Retina (tissue), 1 donor: ENCODE measurements at regions not wholly inside any gene's neighbourhood (a gene's known extent, or its start where the extent isn't known, plus 50 kb on each side); places are given as distances from the start of the nearest gene placed in this dataset.
"Not testable (repeated sequence)": the region's sequence is repeated elsewhere in the genome, so short reads cannot be mapped to it uniquely, and the experiment has no call there.

ENCODE experiments used
- DNase-seq: peaks from one replicate; pipeline ENCODE4 v3.0.0-alpha.2; 2016

DNA sequence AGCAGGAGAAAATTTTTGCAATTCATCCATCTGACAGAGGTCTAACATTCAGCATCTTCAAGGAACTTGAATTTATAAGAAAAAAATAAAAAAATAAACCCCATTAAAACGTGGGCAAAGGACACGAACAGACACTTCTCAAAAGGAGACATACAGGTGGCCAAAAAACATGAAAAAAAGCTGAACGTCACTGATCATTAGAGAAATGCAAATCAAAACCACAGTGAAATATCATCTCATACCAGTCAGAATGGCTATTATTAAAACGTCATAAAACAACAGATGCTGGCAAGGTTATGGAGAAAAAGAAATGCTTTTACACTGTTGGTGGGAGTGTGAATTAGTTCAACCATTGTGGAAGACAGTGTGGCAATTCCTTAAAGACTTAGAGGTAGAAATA lies 209.2 kb downstream of the SPRY1 start:
- not testable (repeated sequence) for DNase-seq

DNA sequence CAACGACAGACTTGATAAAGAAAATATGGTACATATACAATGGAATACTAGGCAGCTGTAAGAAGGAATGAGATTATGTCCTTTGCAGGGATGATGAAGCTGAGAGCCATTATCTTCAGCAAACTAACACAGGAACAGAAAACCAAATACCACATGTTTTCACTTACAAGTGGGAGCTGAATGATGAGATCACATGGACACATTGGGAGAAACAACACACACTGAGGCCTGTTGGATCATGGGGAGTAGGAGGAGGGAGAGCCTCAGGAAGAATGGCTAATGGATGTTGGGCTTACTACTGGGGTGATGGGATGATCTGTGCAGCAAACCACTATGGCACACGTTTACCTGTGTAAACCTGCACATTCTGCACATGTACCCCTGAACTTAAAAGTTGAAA lies 209.7 kb downstream of the SPRY1 start:
- DNase-seq = no peak

GRCh38 chr4:123606946-123607542 lies 210.4 kb downstream of the SPRY1 start:
- DNase-seq = no peak

- no peak for DNase-seq
Observed at GRCh38 chr4:123609829-123610228, 213.2 kb downstream of the SPRY1 start.

DNA sequence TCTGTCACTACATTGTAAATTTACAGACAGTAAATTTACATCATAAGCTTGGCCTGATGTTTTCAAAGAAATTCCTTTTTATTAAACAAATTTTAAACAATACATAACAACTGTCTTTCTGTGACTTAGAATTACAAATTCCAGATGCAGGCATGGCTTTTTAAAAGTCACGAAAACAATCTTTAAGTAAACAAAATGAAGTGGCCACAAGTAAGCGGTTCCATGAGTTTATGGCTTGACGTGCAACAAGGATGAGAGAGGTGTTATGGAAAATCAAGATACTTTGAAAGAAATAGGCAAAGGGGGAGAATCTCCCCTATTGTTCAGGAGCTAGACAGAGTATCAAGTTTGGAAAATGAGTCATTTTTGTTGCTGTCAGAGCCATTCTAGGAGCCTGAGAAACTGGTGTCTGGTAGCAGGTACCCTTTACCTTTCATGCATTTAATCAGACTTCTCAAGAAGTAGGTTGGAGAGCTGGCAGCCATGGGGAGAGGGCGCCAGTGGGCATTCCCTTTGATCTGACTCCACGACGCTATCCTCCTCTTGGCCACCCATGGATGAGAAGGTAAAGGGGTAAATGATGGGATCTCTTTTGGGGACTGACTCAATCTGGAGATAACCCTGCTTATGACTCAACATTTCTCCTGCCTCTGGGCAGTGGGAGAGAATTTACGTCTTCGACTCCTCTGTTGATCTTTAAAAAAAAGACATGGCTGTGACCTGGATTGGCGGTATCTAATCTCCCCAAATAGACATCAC lies 217.2 kb downstream of the SPRY1 start:
- DNase-seq = no peak

GRCh38 chr4:123615901-123616300 lies 219.3 kb downstream of the SPRY1 start:
- no peak for DNase-seq

DNA sequence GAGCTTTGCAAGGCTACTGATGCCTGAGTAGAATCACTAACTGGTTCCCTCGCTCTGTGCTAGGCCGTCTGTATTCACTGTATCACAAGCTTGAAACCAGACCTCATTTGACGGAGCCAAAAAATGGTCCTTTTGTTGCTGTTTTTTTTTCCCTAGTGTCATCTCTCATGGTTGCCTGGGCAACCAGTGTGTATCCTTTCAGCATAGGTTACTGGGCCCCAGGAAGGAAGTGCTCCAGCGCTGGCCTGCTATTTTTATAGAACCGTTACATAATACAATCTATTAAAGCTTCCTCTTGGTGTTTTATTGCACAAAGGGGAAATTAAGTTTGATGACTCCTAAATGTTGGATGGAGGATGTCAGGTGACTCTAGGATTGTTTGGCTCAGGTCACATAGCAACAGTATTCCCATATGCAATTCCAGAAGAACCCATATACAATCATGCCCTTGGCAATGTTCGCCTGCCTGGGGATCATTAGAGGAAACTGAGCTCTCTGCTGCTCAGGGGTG lies 220.4 kb downstream of the SPRY1 start:
- peak; percentile 57 for DNase-seq

DNA sequence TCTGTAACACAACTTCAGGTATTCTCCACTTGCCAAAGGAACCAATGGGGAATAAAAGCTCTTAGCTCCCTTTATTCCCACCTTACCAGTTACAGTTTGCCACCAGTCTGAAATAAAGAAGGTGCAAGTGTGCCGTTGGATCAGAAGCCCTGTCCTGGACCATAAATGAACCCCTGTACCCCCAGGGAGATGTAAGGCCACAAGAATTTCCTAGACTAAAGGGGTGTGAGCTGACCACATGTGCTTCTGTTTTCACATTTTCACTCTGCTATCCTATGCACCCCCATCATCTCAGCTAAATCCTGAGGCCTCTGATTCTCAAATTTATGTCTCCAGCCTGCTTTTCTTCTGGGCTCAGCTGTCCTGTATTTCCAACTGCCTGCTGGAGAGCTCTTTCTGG lies 221.2 kb downstream of the SPRY1 start:
- DNase-seq = no peak

DNA sequence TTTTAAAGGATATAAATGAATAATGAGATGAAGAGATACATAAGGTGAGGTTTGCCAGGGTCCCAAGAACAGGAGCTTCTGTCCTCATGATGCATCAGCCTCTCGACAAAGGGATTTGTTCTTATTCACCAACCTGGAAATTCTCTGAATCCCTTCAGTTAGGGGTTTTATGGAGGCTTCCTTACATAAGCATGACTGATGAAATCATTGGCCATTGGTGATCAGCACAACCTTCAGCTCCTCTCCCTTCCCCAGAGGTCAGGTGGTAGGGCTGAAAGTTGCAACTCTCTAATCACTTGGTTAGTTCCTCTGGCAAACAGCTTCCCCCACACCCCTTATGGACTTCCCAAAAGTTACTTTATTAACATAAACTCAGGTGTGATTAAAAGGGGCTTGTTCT lies 222.0 kb downstream of the SPRY1 start:
- DNase-seq = no peak

DNA sequence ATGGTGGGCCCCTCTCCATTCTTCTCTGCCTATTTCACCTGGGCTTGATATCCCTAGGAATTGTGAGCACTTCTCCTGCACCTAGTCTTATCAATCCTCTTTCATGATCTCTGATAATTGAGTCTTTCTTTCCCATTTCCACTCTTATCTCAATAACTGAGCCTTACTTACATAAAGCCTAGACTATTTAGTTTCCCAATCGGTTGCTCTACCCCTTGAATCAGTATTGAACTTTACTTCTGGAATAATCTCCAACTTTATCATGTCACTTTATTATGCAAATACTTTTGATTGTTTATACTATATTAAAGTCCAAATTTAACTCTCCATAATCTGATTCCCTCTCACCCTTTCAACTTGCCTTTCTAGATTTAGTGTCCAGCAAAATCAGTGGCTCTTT lies 222.7 kb downstream of the SPRY1 start:
- DNase-seq = no peak

DNA sequence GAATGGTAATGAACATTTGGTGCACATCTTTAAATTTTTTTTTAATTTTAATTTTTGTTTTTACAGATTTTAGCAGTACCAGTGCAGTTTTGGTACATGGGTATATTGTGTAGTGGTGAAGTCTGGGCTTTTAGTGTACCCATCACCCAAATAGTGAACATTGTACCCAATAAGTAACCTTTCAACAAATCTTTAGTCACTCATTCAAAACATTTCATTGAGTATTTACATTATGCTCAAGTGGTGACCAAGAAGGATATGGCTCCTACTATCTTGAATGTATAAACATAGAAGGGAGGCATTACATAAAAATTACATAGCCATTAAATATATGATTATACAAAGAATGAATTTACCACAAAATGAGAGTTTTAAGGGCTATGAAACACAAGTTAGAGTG lies 223.3 kb downstream of the SPRY1 start:
- no peak for DNase-seq

GRCh38 chr4:123621072-123621705 lies 224.6 kb downstream of the SPRY1 start:
- no peak for DNase-seq

DNA sequence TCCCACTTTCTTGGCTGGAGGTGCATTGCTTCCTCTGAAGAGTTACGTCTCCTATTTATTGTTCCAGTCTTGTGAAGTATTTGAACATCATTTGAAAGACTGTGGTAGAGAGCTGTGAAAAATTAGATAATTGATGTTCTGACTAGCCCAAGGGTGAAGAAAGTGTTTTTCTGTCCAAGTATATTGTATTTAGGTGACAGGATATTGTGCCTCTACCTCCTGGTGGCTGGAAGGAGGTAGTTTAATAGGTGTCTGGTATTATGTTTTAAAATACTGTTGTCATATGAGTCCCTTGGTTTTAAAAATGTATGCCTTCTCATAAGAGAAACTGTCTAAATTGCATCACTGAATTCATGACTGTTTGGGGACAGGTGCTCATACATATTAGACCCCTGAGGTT lies 226.0 kb downstream of the SPRY1 start:
- no peak for DNase-seq

GRCh38 chr4:123623611-123624010 lies 227.0 kb downstream of the SPRY1 start:
- no peak for DNase-seq

- DNase-seq = no peak
Observed at GRCh38 chr4:123624959-123625358, 228.4 kb downstream of the SPRY1 start.

DNA sequence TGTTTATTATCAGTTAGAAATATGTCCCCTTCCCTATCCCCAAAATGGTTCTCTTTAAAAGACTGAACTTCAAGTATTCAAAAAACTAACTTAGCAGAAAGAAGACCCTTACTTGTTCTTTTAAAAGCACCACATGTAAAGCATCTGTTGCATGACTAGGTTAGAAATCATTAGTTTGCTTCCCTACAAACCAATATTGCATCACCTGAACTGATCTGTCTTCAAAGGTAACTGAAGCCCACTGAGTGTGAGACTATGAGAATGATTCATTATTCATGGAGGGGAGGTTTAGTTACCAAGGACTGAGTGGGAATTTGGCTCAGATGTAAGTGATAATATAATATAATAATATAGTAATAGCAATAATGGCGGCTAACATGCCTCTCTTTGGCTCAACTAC lies 231.7 kb downstream of the SPRY1 start:
- no peak for DNase-seq

- no peak for DNase-seq
Observed at GRCh38 chr4:123631786-123632692, 235.4 kb downstream of the SPRY1 start.

DNA sequence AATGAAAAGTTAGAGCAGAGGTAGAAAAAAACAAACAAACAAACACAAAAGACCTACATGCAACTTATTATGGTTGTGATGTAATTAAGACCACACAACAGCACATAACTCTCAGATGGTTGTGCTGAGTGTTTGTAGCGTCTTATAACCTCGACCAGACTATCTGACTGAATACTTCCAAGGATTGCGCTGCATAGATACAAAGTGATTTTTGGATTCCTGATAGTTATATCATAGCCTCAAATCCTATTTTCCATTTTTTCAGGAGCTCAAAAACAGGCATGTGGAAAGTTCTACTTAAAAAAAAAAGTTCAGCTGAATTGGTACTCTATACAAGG lies 236.1 kb downstream of the SPRY1 start:
- DNase-seq = no peak

DNA sequence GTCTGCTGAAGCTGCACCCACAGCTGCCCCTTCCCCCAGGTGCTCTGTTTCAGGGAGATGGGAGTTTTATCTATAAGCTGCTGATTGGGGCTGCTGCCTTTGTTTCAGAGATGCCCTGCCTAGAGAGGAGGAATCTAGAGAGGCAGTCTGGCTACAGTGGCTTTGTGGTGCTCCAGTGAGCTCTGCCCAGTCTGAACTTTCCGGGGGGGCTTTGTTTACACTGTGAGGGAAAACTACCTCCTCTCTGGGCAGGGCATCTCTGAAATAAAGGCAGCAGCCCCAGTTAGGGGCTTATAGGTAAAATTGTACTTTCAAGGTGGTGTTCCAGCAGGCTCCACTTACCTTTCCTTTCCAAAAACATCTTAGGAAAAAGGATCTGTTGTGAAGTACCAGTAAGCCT lies 242.2 kb downstream of the SPRY1 start:
- no peak for DNase-seq

- DNase-seq = no peak
Observed at GRCh38 chr4:123640271-123640670, 243.7 kb downstream of the SPRY1 start.

DNA sequence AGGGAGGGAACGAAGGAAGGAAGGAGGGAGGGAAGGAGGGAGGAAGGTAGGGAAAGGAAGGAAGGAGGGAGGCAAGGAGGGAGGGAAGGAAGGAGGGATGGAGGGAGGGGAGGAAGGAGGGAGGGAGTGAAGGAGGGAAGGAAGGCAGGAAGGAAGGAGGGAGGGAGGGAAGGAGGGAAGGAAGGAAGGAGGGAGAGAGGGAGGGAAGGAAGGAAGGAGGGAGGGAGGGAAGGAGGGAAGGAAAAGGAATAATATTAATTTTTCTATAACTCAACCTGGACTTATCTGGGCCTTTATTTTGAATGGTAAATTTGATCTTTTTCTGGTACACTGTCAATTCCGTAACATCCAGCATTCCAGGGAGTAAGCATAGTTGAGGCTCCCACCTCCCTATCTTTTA lies 244.2 kb downstream of the SPRY1 start:
- DNase-seq = no peak

DNA sequence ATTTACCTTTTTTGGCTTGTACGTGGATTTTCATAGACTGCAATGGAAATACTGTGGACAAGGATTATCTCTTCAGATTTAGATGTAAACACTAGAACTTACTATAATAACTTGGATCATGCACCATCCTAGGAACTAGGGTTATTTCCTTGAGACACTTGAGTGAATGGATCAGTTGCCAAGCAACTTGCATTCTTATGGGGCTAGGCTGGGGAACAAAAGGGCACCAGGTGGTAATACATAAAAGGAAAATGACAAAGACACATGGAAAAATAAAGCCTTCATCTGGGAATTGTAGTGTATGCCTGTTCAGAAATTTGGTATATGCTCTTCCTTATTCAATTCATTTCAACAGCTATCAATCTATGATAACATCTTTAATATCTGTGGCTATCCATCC lies 247.1 kb downstream of the SPRY1 start:
- no peak for DNase-seq

DNA sequence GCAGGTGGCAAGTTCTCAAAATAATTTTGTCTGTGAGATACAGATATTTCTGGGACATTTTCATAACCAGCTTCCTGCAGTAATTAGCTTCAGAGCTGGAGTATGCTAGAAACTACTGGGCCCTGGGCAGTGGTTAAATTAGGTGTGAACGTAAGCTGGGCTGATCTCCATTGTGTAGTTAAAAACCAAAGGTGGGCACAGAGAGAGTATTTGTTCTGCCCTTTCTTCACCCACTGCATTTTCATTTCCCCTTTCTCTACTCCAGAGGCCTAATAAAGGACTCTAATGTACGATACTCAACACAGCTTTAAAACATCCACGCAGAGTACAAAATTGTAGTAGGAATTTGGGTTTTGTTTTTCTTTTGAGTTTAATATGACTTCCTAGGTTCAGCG lies 252.7 kb downstream of the SPRY1 start:
- no peak for DNase-seq
